GM03348 (cell line): ENCODE measurements at regions not wholly inside any gene's neighbourhood (a gene's known extent, or its start where the extent isn't known, plus 50 kb on each side); places are given as distances from the start of the nearest gene placed in this dataset.

Experiments
- DNase-seq: peaks from one replicate; pipeline ENCODE4 v3.0.0; 2012; ENCODE audit warnings: low spot score

DNA sequence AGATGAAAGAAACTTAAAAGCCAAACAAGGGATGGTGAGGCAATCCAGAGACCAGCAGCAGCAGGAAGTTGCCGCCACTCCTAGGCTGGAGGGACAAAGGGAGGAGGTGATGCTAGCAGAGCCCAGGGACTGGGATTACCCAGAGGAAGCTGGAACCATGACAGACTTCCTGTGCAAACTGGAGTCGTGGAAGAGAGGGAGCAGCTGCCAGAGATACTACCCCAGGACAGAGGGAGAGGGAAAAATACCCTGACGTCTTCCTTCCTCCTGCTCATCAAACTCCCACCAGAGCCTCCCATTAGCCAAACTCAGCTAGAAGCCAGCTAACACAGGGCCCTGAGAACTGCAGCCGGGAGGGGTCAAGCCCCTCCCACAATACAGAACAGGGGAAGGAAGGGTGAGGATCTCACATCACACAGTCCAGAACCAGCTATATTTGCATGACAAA, 101.2 kb upstream of the KLF3 start:
- DNase-seq = peak; percentile 48

DNA sequence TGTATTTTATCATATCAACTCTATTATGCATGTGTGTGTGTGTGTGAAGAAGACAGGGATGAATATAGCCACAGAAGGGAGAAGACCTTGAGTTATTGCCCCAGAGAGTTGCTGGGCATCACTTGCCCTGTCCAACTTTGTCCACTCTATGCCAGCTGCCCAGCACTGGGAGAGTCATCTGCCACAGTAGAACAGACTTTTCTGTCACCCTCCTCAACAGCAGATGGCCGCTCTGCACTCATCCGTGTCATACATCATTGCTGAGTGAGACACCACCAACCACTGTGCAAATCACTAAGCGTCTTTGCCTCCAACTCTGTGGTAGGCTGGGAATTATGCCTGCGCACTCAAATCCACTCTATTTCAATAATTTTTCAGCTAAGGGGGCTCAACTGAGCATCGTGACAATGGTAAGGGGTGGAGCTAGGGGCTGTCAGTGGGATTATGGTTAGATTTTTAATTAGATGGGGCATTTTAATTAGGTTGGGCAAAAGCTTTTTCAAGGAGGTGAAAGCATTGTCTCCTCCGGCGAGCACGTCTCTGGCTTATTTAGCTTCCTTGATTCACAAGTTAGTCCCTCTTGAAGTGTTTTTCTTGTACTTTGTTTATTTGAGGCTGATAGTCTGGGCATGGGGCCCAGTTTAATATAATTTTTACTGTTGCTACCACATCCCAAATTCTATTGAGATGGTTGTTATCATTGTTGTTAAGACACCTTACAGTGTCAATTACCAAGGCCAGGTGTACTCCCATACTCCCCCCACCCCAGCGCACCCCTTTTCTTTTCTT, 100.1 kb upstream of the KLF3 start:
- DNase-seq = no peak

DNA sequence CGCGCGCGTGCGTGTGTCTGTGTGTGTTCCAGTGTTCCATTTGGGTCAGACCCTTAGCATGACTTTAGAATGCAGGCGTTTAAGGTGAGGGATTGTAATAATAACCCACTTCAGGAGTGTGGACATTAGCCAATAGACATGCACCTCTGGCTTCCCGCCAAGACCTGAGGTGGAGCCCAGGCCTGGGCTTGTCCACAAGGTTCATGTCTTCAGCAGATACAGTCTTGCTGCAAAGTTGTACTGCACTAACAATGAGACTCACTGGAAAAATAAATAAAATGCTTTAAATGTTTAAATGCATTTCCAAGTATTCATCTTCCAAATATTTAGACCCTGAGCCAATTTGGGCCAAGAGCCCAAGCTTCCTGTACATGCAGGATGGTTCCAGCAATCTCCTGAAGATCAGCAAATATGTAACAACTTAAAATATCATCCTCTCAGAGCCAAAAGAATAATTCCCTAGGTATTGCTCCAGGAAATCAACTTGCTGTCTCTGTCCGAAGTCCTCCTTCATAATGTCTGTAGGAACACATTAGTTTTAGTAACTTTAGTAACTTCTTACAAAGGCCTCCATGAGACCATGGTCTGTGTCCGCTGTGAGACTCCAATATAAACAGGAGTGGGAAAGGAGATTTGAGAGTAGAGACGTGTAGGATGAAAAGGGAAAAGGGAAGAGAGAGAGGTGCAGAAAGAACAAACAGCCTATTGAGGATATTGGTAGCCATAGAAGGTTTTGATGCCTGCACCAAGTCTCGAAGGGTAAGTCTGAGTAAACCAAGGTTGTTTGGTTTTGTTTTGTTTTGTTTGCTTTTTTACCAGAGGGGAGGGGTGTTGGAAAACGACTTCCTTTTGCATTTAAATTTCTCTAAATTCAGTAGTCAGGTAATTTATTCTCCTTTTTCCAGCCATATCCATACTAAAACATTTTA, 98.5 kb upstream of the KLF3 start:
- DNase-seq = peak; percentile 64

DNA sequence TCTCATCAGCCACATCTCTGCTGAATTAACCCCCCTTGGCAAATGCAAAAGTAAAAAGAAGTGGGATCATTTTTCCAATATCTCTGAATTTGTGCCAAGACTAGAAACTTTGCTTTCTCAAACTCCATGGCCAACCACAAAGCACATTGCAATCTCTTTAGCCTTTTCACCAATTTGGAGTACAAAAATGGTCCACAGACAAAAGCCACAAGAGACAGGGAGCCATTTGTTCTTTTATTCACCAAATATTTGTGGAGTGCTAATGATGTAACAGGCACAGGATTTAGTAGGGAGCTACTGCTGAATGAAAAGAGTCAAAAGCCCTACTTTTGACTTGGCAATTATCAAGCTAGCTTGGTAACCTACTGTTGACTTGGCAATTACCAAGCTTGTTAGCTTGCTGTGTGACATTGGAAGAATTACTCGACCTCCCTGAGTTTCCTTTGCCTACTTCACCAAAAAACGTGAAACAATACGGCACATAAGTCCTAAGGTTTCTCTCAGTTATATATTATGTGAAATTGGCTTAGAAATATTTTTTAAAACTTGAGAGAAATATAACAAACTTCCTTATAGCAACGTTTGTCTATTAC, 97.1 kb upstream of the KLF3 start:
- no peak for DNase-seq

DNA sequence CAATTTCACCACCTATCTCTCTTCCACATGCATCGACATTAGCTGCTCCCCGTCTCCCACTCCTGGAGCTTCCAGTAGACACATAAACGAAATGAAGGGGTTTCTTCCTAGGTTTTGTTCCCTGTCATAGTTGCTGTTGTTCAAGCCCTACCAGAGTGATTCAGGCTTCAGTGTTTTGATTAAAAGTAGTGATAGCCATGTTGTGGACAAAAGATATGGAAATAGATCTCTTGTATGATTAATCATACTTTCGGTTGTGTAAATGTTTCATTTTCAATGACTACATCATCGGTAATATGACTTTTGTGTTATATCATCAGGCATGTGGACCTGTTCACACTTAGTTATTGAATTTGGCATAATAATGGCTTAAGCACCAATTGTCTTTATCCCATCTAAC, 96.5 kb upstream of the KLF3 start:
- no peak for DNase-seq

DNA sequence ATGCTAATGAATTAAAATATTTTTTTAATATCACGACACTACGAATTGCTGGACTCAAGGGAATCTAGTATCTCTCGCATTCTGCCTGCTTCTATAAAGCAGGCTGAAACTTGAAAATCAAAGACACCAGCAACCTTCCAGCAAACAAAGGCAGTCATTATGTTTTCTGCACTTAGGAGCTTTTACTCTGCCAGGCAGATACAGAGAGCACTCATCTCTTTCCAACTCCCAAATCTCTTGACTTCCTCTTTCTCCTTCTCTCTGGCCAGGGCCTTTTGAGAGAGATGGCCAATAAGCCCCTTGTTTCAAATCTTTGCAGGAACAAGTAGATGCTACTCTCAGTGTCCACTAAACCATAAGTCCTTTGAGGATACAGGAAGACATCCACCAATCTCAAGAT, 95.2 kb upstream of the KLF3 start:
- DNase-seq = no peak

DNA sequence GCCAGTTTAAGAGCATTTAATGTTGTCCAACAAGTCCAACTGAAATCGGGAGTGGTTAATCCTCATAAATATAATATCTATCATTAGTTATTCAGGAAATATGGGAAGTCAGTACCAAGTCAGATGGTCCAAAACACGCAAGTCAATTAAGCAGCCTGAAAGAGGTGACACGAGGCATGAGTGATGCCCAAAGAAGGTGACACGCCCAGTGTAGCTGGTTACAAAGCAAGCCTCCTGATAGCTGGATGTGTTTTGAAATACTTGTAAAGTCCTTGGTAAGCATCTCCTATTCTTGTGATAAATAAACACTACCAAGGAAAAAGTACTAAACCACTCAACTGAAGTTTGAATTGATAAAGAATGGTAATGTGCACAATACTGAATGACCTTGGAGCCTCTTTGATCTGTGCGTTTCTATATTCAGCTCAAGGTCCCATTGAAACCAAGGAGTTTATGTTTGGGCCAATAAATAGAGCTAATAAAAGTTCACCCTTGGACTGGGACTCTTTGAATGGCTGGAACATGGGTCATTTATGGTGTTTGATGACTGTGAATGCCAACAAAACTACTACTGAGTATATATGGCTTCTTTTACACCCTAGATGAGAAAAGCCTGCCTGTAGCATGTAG, 93.2 kb upstream of the KLF3 start:
- no peak for DNase-seq

DNA sequence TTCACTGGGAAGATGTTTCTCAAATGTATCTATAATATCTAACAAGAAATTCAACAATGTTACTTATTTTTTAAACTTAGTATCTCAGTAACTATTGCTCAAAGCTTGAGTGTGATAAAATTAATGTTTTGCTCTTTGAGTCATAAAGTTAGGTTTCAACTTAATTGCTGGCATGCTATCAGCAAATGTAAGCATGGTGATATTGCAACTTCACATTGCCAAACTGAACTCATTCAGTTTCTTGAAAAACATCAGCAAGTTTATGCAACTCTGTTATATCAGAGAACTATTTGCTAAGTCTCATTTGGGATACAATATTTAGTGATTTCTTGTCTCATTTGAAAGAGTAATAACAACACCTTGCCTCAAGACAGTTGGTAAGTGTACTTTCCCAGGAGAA, 91.2 kb upstream of the KLF3 start:
- no peak for DNase-seq

DNA sequence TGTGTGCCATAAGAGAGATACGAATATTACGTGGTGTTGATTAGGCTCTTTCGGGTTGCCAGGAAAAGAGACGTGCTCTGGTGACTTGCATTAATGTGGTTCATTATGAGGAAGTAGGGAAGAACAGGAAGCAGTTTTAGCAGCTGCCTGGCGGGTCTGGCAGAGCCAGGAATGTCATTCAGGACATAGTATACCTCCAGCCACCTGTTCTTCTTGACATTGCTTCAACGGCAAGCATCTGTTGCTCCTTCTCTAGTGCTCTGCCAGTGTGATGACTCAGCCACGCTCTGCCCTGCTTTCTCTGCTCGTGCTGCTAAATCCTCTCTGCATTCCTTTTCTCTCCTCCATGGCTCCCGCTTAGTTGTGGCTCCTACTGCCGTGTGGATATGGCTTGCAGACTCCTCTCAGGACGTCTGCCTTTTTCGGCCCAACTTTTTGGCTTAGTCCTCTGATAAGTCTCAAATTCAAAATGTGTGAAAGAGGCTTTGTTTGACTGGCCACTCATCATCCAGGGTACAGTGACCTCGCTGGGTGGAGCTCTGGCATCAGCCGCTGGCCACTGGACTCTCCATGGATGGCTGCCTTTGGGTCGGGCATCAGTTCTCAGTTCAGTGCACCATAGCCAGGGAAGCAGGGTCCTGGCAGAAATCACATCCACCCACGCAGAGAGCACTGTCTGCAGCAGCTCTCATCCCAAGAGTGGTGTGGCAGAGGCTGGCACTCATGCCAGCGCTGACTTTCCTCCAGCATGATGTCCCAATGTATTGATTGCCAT, 89.3 kb upstream of the KLF3 start:
- no peak for DNase-seq

DNA sequence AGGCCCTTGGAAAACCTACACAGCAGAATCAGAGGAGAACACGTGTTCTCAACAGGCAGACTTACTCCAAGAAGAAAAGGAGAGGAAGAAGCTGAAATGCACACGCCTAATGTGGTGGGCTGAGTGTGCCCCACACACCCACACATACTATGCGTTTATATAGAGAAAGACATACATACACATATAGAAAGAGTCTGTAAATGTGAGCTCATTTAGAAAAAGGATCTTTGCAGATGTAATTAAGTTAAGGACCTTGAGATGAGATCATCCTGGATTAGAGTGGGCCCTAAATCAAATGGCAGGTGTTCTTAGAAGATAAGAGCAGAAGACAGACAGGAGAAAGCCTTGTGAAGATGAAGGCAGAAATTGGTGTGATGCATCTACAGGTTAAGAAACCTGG, 87.2 kb upstream of the KLF3 start:
- no peak for DNase-seq

DNA sequence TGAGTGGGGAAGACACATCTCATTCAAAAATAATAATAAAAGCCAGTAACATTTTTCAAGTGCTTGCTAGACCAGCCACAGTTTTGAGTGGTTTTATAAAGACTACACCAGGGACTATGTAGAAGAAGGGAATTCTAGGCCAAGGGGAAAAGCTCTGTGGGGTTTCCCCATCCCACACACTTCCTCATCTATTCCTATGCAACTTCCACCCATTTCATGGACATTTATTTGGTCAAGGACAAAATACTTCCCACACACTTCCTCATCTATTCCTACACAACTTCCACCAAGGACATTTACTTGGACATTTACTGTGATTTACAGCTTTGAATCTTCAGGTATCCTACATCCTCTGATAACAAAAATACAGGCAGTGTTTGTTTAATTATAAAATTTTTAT, 86.5 kb upstream of the KLF3 start:
- DNase-seq = no peak

DNA sequence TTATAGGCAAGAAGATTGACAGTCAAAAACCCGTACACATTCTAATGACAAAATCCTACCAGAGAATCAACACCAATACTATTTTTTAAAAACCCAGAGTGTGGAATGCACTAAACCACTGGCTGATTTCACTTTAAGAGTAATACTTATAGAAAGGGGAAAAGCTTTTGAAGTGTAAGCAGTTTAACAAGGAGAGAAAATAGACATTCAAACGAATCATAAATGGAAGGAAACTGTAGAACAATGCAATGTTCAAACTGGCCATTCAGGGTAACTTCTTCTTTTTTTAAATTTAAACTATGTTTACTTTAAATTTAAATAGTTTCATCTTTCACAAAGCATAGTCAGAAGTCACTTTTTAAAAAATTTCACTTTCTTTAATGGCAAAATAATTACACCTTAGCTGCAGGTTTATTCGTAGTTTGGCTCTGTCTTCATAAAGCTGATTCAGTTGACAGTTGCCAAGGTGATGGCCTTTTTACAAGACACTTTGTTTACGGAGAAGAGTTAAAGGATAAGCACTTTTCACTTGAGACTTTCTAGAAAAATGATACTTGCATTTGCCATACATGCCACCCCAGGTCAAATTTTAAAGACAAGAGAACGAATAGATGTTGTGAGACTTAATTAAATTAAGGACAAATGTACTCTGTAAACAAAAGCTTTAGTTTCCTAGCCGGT, 82.4 kb upstream of the KLF3 start:
- no peak for DNase-seq

DNA sequence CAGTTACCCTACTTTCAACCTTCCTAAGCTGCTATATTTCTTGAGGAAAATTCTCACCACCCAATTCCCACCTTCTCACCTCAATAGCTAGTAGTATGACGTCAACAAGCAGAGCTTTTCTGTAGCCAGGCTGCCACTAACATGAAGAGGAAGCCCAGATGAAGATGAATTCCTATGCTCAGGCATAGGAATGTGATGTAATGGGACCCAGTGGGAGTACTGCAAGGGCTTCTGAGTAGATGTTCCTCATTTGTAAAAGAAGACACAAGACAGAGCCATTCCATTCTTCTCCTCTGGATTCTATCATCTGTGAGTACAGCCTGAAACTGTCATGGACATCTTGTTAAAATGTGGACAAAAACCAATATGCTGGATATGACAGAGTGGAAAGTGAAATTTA, 81.6 kb upstream of the KLF3 start:
- no peak for DNase-seq

DNA sequence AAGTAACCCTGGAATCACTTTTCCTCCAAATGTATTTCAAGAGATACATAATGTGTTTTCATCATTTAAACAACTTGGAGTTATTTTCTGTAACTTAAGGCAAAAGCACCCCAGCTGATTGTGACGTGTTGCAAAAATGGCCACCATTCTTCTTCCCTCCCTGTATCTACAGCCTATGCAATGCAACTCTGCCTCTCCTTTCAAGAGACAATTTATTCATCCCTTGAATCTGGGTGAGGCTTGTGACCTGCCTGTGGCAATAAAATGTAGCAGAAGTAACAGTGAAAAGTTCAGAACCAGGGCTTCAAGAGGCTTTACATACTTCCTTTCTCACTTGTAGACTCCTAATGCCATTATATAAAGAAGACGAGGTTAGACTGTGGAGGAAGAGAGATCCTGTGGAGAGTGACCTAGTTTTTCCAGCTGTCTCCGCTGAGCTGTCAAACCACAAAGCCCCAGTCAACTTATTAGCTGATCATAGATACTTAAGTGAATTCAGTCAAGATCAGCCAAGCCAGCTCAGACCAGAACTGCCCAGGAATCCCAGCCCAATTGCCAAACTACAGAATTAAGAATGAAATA, 81.0 kb upstream of the KLF3 start:
- no peak for DNase-seq

DNA sequence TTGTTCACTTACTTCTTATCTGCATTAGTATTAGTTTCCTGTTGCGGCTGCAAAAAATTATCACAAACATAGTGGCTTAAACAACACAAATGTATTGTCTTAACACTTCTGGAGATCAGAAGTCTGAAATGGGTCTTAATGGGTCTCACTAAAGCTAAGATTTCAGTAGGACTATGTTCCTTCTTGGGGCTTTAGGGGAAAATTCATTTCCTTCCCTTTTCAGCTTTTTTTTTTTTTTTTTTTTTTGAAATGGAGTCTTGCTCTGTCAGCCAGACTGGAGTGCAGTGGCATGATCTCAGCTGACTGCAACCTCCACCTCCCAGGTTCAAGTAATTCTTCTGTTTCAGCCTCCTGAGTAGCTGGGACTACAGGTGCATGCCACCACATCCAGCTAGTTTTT, 78.1 kb upstream of the KLF3 start:
- no peak for DNase-seq

DNA sequence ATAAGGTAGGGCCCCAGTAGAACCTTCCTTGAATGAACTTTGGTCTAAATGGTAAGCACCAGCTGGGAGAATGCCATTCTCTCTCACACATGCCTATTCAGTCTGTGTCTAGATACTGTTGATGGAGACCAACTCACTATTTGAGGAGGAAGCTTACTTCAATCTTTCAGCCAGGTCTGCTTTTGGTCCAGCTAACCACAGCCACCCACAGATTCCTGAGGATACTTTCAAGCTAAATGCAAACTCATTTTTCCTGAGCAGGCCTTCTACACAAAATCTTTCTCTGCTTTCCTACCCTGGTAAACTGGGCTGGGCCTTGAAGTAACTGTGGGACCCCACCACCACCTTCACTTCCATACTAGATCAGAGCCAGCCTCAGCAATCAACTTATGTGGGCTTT, 76.9 kb upstream of the KLF3 start:
- DNase-seq = no peak

DNA sequence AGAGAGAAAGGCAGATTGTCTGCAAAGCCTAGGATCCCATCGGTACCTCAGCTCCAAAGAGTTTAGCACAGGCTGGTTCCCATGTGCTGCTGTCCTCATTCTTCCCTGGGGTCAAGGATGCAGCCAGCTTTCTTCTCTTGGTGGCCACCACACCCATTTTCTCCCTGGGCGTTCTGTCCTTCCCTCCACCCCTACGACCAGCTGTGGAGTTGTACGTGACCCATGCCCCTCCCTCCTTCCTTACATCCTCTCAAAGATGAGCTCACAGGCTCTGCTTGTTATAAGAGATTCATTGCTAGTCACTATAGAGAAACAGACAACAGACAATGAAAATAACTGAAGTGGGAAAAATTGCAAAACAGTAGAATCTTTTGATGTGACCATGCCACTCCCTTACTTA, 74.0 kb upstream of the KLF3 start:
- no peak for DNase-seq

DNA sequence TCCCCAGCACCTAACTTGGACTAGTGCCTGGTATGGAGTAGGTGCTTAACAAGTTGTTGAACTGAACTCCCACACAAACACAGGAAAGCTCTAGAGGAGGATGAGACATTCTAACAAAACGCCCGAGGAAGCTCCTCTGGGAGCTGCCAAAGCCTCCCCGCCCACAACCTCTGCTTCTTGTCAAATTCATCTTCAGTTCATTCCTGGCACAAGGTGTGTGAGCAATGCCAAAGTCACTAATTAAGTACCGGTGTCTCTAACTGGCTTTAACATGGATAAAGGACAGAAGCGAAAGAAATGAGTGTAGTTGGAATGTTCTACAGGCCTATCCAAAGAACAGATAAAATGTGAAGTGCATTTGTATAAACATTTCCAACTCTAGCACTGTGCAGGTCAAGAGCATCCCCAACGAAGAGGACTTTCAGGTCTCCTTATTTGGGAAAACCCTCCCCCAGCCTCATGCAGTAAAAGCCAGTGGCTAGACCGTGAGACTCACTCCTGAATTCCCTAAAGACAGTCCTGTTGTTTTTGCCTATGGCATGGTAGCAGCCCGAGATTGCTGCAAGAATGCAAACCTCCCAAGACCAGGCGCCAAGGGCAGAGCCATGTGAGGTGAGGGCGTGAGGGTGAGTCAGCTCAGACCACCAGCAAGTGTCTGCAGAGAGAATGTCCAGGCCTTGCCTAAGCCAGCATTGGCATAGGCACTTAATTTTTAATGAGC, 72.2 kb upstream of the KLF3 start:
- DNase-seq = no peak

DNA sequence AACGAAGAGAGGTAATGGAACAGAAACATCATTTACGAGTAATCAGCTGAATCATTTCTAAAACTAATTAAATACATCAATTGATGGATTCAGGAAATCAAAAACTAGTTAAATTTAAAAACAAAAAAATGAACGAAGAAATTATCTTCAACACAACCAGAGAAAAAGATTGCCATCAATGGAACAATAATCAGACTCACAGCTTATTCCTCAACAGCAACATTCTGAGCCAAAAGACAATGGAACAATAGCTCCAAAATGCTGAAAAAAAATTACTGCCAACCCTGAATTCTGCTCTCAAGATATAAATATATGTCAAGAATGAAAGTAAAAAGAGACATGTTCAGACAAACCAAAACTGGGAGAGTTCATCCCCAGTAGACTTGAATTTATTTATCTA, 65.5 kb upstream of the KLF3 start:
- DNase-seq = no peak

DNA sequence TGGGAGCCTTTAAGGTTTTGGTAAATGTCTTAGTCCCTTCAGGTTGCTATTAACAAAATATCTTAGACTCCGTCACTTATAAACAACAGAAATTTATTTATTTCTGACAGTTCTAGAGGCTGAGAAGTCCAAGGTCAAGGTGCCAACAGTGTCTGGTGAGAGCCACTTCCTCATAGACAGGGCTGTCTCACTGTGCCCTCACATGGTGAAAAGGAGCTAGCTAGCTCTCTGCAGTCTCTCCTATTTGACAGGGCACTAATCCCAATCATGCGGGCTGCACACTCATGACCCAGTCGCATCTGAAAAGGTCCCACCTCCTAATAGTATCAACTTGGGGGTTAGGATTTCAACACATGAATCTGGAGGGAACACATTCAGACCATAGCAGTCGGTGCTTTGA, 63.4 kb upstream of the KLF3 start:
- DNase-seq = no peak
